ENCODE measurements at regions not wholly inside any gene's neighbourhood (a gene's known extent, or its start where the extent isn't known, plus 50 kb on each side); places are given as distances from the start of the nearest gene placed in this dataset.
"Not testable (repeated sequence)": the region's sequence is repeated elsewhere in the genome, so short reads cannot be mapped to it uniquely, and the experiment has no call there.

- TF ChIP-seq, protein P1, sequence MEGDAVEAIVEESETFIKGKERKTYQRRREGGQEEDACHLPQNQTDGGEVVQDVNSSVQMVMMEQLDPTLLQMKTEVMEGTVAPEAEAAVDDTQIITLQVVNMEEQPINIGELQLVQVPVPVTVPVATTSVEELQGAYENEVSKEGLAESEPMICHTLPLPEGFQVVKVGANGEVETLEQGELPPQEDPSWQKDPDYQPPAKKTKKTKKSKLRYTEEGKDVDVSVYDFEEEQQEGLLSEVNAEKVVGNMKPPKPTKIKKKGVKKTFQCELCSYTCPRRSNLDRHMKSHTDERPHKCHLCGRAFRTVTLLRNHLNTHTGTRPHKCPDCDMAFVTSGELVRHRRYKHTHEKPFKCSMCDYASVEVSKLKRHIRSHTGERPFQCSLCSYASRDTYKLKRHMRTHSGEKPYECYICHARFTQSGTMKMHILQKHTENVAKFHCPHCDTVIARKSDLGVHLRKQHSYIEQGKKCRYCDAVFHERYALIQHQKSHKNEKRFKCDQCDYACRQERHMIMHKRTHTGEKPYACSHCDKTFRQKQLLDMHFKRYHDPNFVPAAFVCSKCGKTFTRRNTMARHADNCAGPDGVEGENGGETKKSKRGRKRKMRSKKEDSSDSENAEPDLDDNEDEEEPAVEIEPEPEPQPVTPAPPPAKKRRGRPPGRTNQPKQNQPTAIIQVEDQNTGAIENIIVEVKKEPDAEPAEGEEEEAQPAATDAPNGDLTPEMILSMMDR (IDR thresholded peaks at IDR 0.05) = no peak
- POLR2A ChIA-PET = no interaction called here
- Mint-ChIP-seq H3K36me3 (ENCODE audit: low read depth) (peaks cover 6% of the 10 kb centered on the region), H3K27me3 (no peaks in the 10 kb centered on the region), H3K4me1 (peaks cover 1% of the 10 kb centered on the region), H3K4me3 (no peak overlapping the region), H3K27ac (no peak overlapping the region), H3K9me3 (no peaks in the 10 kb centered on the region)
- DNase-seq (no peak), ATAC-seq (ENCODE audit: low read depth) (no peak)
- intact Hi-C loops (cut with micrococcal nuclease) = no loop called here
- CTCF ChIA-PET = no interaction called here
Measured at GRCh38 chrX:56125946-56126345, 106.2 kb upstream of the KLF8 start.

GRCh38 chrX:56130031-56130430 is 102.1 kb upstream of the KLF8 start:
- H3K27ac Mint-ChIP-seq = no peak overlapping the region
- H3K27me3 Mint-ChIP-seq = no peaks in the 10 kb centered on the region
- peaks cover 9% of the 10 kb centered on the region for H3K36me3 Mint-ChIP-seq (ENCODE audit: low read depth)
- peaks cover 8% of the 10 kb centered on the region for H3K9me3 Mint-ChIP-seq
- no peaks in the 10 kb centered on the region for H3K4me1 Mint-ChIP-seq
- ChIA-PET CTCF (no interaction called here), POLR2A (no interaction called here)
- intact Hi-C loops (cut with micrococcal nuclease) = no loop called here
- TF ChIP-seq, protein P1 (IDR thresholded peaks at IDR 0.05) = no peak
- no peak for ATAC-seq (ENCODE audit: low read depth)
- H3K4me3 Mint-ChIP-seq = no peak overlapping the region
- DNase-seq = no peak

- intact Hi-C loops (cut with micrococcal nuclease) = no loop called here
- POLR2A ChIA-PET = no interaction called here
- no peaks in the 10 kb centered on the region for H3K4me1 Mint-ChIP-seq
- no peaks in the 10 kb centered on the region for H3K27me3 Mint-ChIP-seq
- H3K36me3 Mint-ChIP-seq (ENCODE audit: low read depth) = peaks cover 9% of the 10 kb centered on the region
- no peak overlapping the region for H3K27ac Mint-ChIP-seq
- H3K4me3 Mint-ChIP-seq = no peak overlapping the region
- TF ChIP-seq, protein P1 (IDR thresholded peaks at IDR 0.05) = no peak
- peaks cover 8% of the 10 kb centered on the region for H3K9me3 Mint-ChIP-seq
- ATAC-seq (ENCODE audit: low read depth) (no peak), DNase-seq (no peak)
- CTCF ChIA-PET = no interaction called here
Measured at GRCh38 chrX:56130436-56130835, 101.7 kb upstream of the KLF8 start.

DNA sequence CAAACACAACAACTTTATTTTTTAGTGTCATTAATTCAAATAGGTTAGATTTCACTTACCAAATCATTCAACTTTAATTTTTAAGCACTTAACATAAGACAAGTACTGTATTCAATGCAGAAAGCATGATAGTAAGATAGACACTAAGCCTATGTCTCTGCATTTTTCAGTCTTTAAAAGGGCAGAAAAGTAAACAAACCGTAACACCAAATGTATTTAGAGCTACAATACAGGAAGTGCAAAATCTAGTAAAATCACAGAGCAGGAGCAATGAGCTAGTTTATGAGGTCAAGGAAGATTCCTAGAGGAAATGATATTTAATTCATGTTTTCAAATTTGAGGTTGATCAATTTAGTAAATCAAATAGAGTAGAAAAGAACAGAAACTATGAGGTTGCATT is 68.0 kb upstream of the KLF8 start:
- H3K27me3 Mint-ChIP-seq; H3K4me1 Mint-ChIP-seq; CTCF ChIA-PET; POLR2A ChIA-PET; H3K4me3 Mint-ChIP-seq; intact Hi-C loops (cut with micrococcal nuclease); H3K27ac Mint-ChIP-seq; DNase-seq; ATAC-seq (ENCODE audit: low read depth): not testable (repeated sequence)
- Mint-ChIP-seq H3K9me3 (peaks cover 11% of the 10 kb centered on the region), H3K36me3 (ENCODE audit: low read depth) (peaks cover 14% of the 10 kb centered on the region)
